GM21576 (cell line): ENCODE measurements at regions not wholly inside any gene's neighbourhood (a gene's known extent, or its start where the extent isn't known, plus 50 kb on each side); places are given as distances from the start of the nearest gene placed in this dataset.

Source experiments
- ATAC-seq: cut with Tn5 transposase; IDR thresholded peaks from one replicate; pipeline ENCODE4 v1.9.1; 2021; ENCODE audit warnings: mild to moderate bottlenecking, moderate library complexity; ENCODE audit not compliant: unreplicated experiment

GRCh38 chr14:87343652-87344051, 649.3 kb downstream of the GALC start:
- ATAC-seq = no peak

- ATAC-seq = no peak
Measured at GRCh38 chr14:87334997-87335685, 657.8 kb downstream of the GALC start.

GRCh38 chr14:87331991-87332390, 661.0 kb downstream of the GALC start:
- ATAC-seq = no peak

GRCh38 chr14:87325741-87326140, 667.2 kb downstream of the GALC start:
- ATAC-seq = no peak

GRCh38 chr14:87323191-87323590, 669.8 kb downstream of the GALC start:
- no peak for ATAC-seq

DNA sequence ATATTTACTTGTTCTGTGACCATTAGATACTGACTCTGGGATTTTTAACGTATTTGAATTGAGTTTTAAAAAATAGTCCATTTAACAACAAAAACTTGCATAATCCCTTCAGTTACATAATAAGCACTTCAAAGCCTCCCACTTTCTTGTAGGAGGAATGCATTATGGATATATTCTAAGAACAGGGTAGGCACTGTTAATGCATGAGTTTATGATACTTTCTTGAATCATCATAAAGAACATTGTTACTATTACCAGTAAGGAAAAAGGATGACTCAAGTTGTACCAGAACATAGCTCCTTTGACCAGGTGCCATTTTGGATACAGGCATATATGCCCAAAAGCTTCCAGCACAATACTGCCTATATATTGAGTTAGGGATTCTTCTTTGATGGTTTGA, 671.4 kb downstream of the GALC start:
- ATAC-seq = no peak

- no peak for ATAC-seq
Measured at GRCh38 chr14:87312894-87313205, 680.1 kb downstream of the GALC start.

- ATAC-seq = no peak
Measured at GRCh38 chr14:87312169-87312893, 680.7 kb downstream of the GALC start.

GRCh38 chr14:87309557-87309956, 683.4 kb downstream of the GALC start:
- ATAC-seq = no peak

DNA sequence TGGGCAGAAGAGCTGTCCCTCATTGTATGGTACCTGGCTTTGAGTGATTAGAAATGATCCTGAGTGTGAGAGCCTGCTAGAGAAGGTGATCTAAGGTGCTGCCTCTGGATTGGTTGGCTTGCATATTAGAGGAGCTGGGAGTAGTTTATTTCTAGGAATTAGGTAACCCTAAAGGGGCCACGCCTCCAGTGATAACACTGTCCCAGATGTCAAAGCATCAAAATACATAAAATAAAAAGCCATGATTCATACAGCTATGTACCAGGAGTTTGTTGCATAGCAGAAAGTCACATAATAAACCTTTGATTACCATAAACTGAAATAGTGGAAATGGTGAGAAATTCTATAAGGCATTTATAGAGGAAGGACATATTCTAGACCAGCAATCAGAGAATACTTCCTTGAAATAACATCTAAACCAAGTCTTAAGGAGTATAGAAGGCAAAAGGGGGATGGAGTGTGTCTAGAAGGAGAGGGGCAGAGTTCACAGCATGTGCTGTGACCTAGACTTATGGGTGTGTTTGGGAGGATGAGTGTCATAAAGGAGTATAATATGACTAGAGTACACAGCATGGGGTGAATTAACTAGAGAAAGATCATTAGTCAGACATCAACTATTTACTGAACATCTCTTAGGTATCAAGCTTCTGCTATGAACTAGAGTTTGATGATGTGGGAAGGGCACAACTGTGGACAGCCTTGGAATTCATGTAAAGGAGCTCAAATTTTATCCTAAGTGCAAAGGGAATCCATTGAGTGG, 686.4 kb downstream of the GALC start:
- no peak for ATAC-seq

DNA sequence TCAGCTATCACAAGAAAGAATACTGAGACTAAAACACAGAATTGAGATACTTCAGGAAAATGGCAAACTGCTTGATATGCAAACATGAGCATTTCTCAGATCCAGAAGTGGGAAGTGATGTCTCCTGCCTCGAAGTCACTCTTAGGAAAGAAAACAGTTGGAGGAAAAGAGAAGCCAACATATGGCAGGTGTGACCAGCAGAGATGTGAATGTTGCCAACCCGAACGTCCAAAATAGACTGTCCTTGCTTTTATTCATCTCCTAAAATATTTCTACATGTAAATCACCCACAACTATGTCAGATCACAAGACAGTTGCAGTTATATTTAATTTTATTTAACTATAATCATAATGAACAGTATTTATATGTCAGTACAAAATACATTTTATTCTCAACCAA, 687.6 kb downstream of the GALC start:
- no peak for ATAC-seq

DNA sequence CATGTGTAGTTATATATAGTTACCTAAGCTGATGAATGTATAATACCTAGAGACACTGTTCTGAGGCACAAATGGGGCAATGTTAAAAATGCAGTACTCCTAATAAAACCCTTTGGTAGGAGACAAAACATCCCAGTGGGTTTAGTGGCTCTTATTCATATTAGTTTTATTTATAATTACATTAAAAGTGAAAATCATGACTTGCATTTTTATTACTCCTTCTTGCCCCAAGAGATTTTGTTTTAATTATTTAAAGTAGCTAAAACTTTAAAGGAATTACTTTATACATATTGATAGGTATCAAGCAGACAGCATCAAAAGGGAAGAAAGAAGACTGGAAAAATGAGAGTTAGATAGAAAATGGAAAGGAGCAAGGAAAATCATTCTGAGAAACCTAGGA, 688.6 kb downstream of the GALC start:
- ATAC-seq = no peak

GRCh38 chr14:87286826-87287225, 706.2 kb downstream of the GALC start:
- ATAC-seq = no peak

- ATAC-seq = no peak
Measured at GRCh38 chr14:87286191-87286590, 706.8 kb downstream of the GALC start.

GRCh38 chr14:87285506-87285905, 707.5 kb downstream of the GALC start:
- ATAC-seq = no peak

DNA sequence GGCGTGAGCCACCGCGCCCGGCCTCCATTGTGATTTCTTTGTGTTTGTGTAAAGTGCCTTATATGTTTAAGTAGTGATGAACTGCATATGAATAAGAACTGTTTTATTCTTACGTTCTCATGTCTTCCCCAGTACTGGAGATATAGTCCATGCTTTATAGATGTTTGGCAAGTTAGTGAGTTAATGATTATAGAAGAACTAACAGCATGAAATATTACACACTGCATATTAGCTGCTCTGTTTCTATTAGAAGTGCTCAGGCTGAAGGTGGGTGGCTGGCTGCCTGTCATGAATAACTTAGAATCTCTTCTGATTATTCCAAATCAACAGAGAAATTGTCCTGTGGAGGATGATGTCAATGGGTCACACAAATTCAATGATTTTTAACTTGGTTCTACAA, 709.4 kb downstream of the GALC start:
- ATAC-seq = no peak

DNA sequence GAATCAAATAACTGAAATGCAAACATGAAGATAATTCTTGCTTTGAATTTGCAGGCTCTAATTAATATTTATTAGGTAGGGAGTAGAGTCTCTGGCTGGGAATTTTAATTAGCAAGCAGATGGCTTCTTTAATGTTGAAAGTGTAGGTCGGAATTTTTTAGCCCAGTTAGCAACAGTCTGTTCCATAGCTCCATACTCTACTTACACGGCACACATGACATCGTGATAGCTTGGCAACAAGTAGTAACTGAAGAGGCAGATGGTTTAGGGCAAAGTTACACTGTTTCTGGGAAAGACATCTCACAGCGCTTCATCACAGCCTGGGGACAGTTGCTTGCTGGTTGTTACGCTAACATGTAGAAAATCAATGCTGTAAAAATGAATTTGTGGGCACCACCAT, 710.7 kb downstream of the GALC start:
- ATAC-seq = no peak

- no peak for ATAC-seq
Measured at GRCh38 chr14:87278415-87278814, 714.6 kb downstream of the GALC start.

GRCh38 chr14:87271331-87271730, 721.7 kb downstream of the GALC start:
- ATAC-seq = no peak

GRCh38 chr14:87268997-87269396, 724.0 kb downstream of the GALC start:
- ATAC-seq = no peak

GRCh38 chr14:87264796-87265195, 728.2 kb downstream of the GALC start:
- ATAC-seq = no peak

DNA sequence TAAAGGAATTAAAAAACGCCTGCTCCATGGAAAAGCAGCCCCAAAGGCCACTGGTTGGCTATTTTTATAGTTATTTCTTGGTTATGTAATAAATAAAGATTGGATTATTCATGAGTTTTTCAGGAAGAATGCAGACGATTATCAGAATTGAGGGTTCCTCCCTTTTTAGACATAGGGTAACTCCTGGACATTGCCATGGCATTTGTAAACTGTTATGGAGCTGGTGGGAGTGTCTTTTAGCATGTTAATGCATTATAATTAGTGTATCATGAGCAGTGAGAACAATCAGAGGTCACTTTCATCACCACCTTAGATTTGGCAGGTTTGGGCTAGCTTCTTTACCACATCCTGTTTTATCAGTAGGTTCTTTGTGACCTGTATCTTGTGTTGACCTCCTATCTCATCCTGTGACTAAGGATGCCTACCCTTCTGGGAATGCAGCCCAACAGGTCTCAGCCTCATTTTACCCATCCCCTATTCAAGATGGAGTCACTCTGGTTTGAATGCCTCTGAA, 728.7 kb downstream of the GALC start:
- no peak for ATAC-seq
